GM18951 (cell line): ENCODE measurements at regions not wholly inside any gene's neighbourhood (a gene's known extent, or its start where the extent isn't known, plus 50 kb on each side); places are given as distances from the start of the nearest gene placed in this dataset.

Experiments used
- POLR2A ChIP-seq: IDR thresholded peaks from 4 replicates; pipeline ENCODE4 v1.6.1; 2011; ENCODE audit warnings: mild to moderate bottlenecking; ENCODE audit not compliant: insufficient read length, insufficient read depth; ENCODE audit errors: extremely low read depth
- in situ Hi-C: fragments of 300-500 bp; cut with MboI; formaldehyde crosslinking; loops from one replicate; pipeline ENCODE4 v1.12.0; 2022; ENCODE audit warnings: low sequenced_read_pairs, mixed read lengths, inconsistent platforms; ENCODE audit not compliant: unreplicated experiment

GRCh38 chr3:6608843-6609242 lies 252.1 kb upstream of the GRM7 start:
- no peak for TF ChIP-seq POLR2A
- in situ Hi-C loops: no loop called here

- no peak for TF ChIP-seq POLR2A
- in situ Hi-C loops: no loop called here
Observed at GRCh38 chr3:6612034-6612616, 248.8 kb upstream of the GRM7 start.

GRCh38 chr3:6622260-6622659 lies 238.7 kb upstream of the GRM7 start:
- no peak for TF ChIP-seq POLR2A
- in situ Hi-C loops: no loop called here

GRCh38 chr3:6622712-6623111 lies 238.2 kb upstream of the GRM7 start:
- in situ Hi-C loops: no loop called here
- TF ChIP-seq POLR2A: no peak

GRCh38 chr3:6631376-6631775 lies 229.5 kb upstream of the GRM7 start:
- no peak for TF ChIP-seq POLR2A
- in situ Hi-C loops: no loop called here

- TF ChIP-seq POLR2A: no peak
- in situ Hi-C loops: no loop called here
Observed at GRCh38 chr3:6640907-6641306, 220.0 kb upstream of the GRM7 start.

GRCh38 chr3:6644070-6644929 lies 216.6 kb upstream of the GRM7 start:
- TF ChIP-seq POLR2A: no peak
- in situ Hi-C loops: no loop called here

- in situ Hi-C loops: no loop called here
- no peak for TF ChIP-seq POLR2A
Observed at GRCh38 chr3:6654670-6655069, 206.2 kb upstream of the GRM7 start.

GRCh38 chr3:6655275-6655674 lies 205.6 kb upstream of the GRM7 start:
- no peak for TF ChIP-seq POLR2A
- in situ Hi-C loops: no loop called here

GRCh38 chr3:6657591-6657990 lies 203.3 kb upstream of the GRM7 start:
- in situ Hi-C loops: no loop called here
- no peak for TF ChIP-seq POLR2A

GRCh38 chr3:6667354-6667753 lies 193.6 kb upstream of the GRM7 start:
- in situ Hi-C loops: no loop called here
- TF ChIP-seq POLR2A: no peak

- no peak for TF ChIP-seq POLR2A
- in situ Hi-C loops: no loop called here
Observed at GRCh38 chr3:6671363-6671762, 189.6 kb upstream of the GRM7 start.

- TF ChIP-seq POLR2A: no peak
- in situ Hi-C loops: no loop called here
Observed at GRCh38 chr3:6679510-6679909, 181.4 kb upstream of the GRM7 start.

GRCh38 chr3:6680119-6680806 lies 180.7 kb upstream of the GRM7 start:
- TF ChIP-seq POLR2A: no peak
- in situ Hi-C loops: no loop called here

GRCh38 chr3:6697285-6697684 lies 163.6 kb upstream of the GRM7 start:
- in situ Hi-C loops: no loop called here
- TF ChIP-seq POLR2A: no peak
